ENCODE measurements at regions not wholly inside any gene's neighbourhood (a gene's known extent, or its start where the extent isn't known, plus 50 kb on each side); places are given as distances from the start of the nearest gene placed in this dataset.
"Not testable (repeated sequence)": the region's sequence is repeated elsewhere in the genome, so short reads cannot be mapped to it uniquely, and the experiment has no call there.

GRCh38 chr15:60264088-60264487 is 133.7 kb downstream of the ANXA2 start:
- no peak for DNase-seq (ENCODE audit: low read depth)

GRCh38 chr15:60264566-60264965 is 133.2 kb downstream of the ANXA2 start:
- no peak for DNase-seq (ENCODE audit: low read depth)

GRCh38 chr15:60265057-60265456 is 132.7 kb downstream of the ANXA2 start:
- no peak for DNase-seq (ENCODE audit: low read depth)

GRCh38 chr15:60272623-60273022 is 125.2 kb downstream of the ANXA2 start:
- no peak for DNase-seq (ENCODE audit: low read depth)

GRCh38 chr15:60275624-60276023 is 122.2 kb downstream of the ANXA2 start:
- DNase-seq (ENCODE audit: low read depth), result no peak

- no peak for DNase-seq (ENCODE audit: low read depth)
Observed at GRCh38 chr15:60278879-60279278, 118.9 kb downstream of the ANXA2 start.

GRCh38 chr15:60280259-60280658 is 117.5 kb downstream of the ANXA2 start:
- no peak for DNase-seq (ENCODE audit: low read depth)

- no peak for DNase-seq (ENCODE audit: low read depth)
Observed at GRCh38 chr15:60283936-60284335, 113.8 kb downstream of the ANXA2 start.

- not testable (repeated sequence) for DNase-seq (ENCODE audit: low read depth)
Observed at GRCh38 chr15:60295901-60296300, 101.9 kb downstream of the ANXA2 start.

GRCh38 chr15:60297047-60297446 is 100.7 kb downstream of the ANXA2 start:
- no peak for DNase-seq (ENCODE audit: low read depth)

Data from fibroblast of gingiva (primary cell).